Right atrium auricular region (tissue), 2 donors: ENCODE measurements at regions not wholly inside any gene's neighbourhood (a gene's known extent, or its start where the extent isn't known, plus 50 kb on each side); places are given as distances from the start of the nearest gene placed in this dataset.

Experiments
- DNase-seq: peaks from one replicate; pipeline ENCODE4 v3.0.0-alpha.2; 2019; ENCODE audit warnings: low spot score
- H3K27ac ChIP-seq, 2 donors: fragments of 200-600 bp; sonication (generic); 1 replicate in 1 of 2; 2 replicates in 1 of 2; pipeline ENCODE4 v1.5.1; 2016 to 2019
- H3K27me3 ChIP-seq, 2 donors: fragments of 200-600 bp; sonication (generic); one replicate each; pipeline versions ENCODE4 v1.5.1 to v1.6.0; 2017 to 2019
- H3K36me3 ChIP-seq: fragments of 200-600 bp; sonication (generic); one replicate; pipeline ENCODE4 v1.5.1; 2016
- H3K4me1 ChIP-seq, 2 donors: fragments of 200-600 bp; sonication (generic); one replicate each; pipeline versions ENCODE4 v1.5.1 to v1.6.0; 2017 to 2019
- H3K4me3 ChIP-seq, 2 donors: fragments of 200-600 bp; sonication (generic); 1 replicate in 1 of 2; 2 replicates in 1 of 2; pipeline ENCODE4 v1.5.1; 2017 to 2019; ENCODE audit warnings: mild to moderate bottlenecking in 1 of 2, moderate library complexity in 1 of 2
- H3K9me3 ChIP-seq, 2 donors: fragments of 200-600 bp; sonication (generic); one replicate each; pipeline ENCODE4 v1.5.1; 2019
- TF ChIP-seq, protein P1 (sequence below), 2 donors: fragments of 200-600 bp; sonication (generic); IDR thresholded peaks; one replicate each; pipeline ENCODE4 v1.5.1; 2019; ENCODE audit warnings: antibody characterized with exemption in 2 of 2

DNA sequence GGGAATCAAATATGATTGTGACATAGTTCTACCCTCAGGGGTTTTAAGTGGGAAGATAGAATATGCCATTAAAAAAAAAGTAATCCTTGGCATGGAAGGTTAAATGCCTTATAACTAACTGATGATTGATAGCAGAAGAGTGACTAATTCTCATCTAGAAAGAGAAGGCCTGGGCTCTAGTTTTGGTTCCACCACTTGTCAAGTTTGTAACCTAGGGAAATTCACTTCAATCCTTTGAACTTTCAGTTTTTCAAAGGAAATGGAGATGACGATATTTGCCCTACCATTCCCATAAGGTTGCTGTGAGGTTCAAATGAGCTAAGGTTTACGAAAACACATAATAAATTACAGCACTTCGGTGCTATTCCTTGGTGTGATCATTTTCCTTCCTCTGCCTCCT, 88.5 kb downstream of the GPR88 start:
- no peaks in the 10 kb centered on the region for H3K9me3 ChIP-seq
- no peak overlapping the region for H3K4me3 ChIP-seq
- TF ChIP-seq, protein P1, sequence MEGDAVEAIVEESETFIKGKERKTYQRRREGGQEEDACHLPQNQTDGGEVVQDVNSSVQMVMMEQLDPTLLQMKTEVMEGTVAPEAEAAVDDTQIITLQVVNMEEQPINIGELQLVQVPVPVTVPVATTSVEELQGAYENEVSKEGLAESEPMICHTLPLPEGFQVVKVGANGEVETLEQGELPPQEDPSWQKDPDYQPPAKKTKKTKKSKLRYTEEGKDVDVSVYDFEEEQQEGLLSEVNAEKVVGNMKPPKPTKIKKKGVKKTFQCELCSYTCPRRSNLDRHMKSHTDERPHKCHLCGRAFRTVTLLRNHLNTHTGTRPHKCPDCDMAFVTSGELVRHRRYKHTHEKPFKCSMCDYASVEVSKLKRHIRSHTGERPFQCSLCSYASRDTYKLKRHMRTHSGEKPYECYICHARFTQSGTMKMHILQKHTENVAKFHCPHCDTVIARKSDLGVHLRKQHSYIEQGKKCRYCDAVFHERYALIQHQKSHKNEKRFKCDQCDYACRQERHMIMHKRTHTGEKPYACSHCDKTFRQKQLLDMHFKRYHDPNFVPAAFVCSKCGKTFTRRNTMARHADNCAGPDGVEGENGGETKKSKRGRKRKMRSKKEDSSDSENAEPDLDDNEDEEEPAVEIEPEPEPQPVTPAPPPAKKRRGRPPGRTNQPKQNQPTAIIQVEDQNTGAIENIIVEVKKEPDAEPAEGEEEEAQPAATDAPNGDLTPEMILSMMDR (IDR thresholded peaks at IDR 0.05): no peak
- no peak for DNase-seq
- H3K36me3 ChIP-seq: no peaks in the 10 kb centered on the region
- H3K27ac ChIP-seq: no peak overlapping the region
- peaks cover 0 to 15% of the 10 kb centered on the region in 2 donors for H3K4me1 ChIP-seq
- no peaks in the 10 kb centered on the region for H3K27me3 ChIP-seq

DNA sequence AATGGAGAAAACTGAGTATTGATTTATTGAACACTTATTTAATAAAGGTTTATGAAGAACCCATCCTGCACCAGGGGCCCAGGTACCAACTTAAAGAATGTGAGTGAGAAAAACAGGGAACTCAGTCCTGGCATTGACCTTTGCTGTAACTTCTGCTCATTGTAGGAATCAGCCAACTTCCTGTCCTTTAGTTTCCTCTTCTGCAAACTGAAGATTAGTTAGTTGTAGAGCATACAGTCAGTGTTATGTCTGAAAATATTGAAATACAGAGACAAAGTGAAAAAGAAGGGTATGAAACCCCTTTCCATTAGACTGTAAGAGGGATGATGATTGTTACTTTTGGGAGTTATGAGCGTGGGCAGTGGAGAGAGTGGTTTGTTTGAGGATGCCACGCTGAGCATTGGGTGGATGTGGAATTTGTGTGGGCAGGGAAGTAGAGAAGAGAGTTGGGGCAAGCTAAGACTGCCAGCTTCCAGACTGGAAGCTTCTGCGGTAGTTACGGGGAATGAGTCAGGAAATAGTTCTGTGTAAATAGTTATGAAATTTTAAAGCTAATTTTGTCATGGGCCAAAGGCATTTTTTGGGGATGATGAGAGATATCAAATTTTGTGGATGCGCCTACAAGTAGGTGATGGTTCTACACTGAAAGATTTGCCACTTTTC, 89.2 kb downstream of the GPR88 start:
- Histone ChIP-seq H3K9me3 (no peaks in the 10 kb centered on the region), H3K27me3 (no peaks in the 10 kb centered on the region), H3K4me3 (no peak overlapping the region), H3K36me3 (no peaks in the 10 kb centered on the region), H3K27ac (no peak overlapping the region), H3K4me1 (peaks cover 0 to 11% of the 10 kb centered on the region in 2 donors)
- no peak for DNase-seq
- TF ChIP-seq, protein P1 (IDR thresholded peaks at IDR 0.05): no peak

DNA sequence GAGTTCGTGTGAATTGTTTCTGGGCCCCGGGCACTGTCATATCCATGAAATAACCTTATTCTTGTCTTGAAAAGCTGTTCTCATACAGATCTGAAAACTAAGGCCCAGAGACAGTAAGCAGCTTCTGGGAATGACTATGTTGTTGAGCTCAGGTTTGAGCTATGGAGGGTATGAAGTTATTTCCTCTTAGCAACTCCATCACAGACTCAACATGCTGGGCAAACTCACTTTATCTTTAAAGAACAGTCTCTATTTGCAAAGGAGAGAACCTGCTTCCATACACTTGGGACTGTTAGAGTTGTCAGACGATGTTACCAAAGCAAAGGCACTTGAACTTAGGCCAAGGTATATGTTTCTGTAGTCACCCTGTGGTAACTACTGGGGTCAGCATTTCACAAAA, 90.0 kb downstream of the GPR88 start:
- peaks cover 0 to 4% of the 10 kb centered on the region in 2 donors for H3K4me1 ChIP-seq
- DNase-seq: no peak
- no peaks in the 10 kb centered on the region for H3K27me3 ChIP-seq
- H3K36me3 ChIP-seq: no peaks in the 10 kb centered on the region
- H3K9me3 ChIP-seq: no peaks in the 10 kb centered on the region
- H3K27ac ChIP-seq: no peak overlapping the region
- TF ChIP-seq, protein P1 (IDR thresholded peaks at IDR 0.05): no peak
- H3K4me3 ChIP-seq: no peak overlapping the region

DNA sequence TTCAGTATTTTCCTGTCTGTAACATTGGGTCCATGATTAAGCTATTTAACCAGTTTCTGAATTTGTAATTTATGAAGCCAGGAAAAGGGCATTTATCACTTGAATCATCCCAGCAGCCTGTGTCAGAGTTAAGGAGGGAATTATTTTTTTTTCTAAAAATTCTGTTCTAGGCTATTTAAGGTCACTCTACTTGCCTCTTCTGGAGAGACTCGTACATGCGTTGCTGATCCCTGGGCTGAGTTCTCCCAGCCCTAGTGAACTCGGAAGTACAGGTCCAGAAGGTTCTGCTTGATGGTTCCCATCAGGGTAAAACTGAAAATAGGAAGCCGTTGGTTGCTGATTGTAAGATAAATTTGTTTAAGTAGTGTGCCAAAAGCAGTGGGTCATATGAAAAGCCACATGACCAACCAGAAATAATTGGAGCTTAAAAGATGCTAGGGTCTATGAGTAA, 90.7 kb downstream of the GPR88 start:
- DNase-seq: no peak
- TF ChIP-seq, protein P1 (IDR thresholded peaks at IDR 0.05): no peak
- Histone ChIP-seq H3K4me3 (no peak overlapping the region), H3K9me3 (no peaks in the 10 kb centered on the region), H3K4me1 (peaks cover 0 to 4% of the 10 kb centered on the region in 2 donors), H3K27me3 (no peaks in the 10 kb centered on the region), H3K36me3 (no peaks in the 10 kb centered on the region), H3K27ac (peak overlapping the region in 1 of 2 donors; percentile 15)

DNA sequence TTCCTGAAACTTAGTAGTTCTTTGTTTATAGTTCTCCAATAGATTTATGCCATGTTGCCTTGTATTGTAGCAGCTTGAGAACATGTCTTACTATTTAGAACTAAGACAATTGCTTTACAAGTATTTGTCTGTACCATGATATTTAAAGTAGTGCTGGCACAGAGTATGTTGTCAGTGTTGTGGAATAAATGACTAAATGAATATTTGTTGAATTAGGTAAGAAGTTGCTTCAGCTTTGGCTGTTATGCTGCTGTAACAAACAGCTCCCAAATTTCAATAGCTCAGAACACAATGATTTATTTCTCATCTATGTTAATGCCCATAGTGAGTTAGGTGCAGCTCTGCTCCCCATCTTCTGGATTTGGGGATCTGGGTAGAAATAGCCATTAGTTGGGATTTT, 90.2 kb upstream of the VCAM1 start:
- H3K9me3 ChIP-seq: no peaks in the 10 kb centered on the region

More for the DNA sequence above, 90.2 kb upstream of the VCAM1 start:
- Histone ChIP-seq H3K27ac (no peak overlapping the region), H3K27me3 (no peaks in the 10 kb centered on the region), H3K4me3 (no peak overlapping the region), H3K36me3 (no peaks in the 10 kb centered on the region), H3K4me1 (peaks cover 0 to 4% of the 10 kb centered on the region in 2 donors)
- no peak for DNase-seq
- TF ChIP-seq, protein P1 (IDR thresholded peaks at IDR 0.05): no peak
